HG02970 (cell line): ENCODE measurements at regions not wholly inside any gene's neighbourhood (a gene's known extent, or its start where the extent isn't known, plus 50 kb on each side); places are given as distances from the start of the nearest gene placed in this dataset.
"Not testable (repeated sequence)": the region's sequence is repeated elsewhere in the genome, so short reads cannot be mapped to it uniquely, and the experiment has no call there.

ENCODE experiments used
- ATAC-seq: cut with Tn5 transposase; IDR thresholded peaks from one replicate; pipeline ENCODE4 v1.9.1; 2021; ENCODE audit warnings: mild to moderate bottlenecking, moderate library complexity, moderate number of reproducible peaks; ENCODE audit not compliant: unreplicated experiment, low FRiP score

DNA sequence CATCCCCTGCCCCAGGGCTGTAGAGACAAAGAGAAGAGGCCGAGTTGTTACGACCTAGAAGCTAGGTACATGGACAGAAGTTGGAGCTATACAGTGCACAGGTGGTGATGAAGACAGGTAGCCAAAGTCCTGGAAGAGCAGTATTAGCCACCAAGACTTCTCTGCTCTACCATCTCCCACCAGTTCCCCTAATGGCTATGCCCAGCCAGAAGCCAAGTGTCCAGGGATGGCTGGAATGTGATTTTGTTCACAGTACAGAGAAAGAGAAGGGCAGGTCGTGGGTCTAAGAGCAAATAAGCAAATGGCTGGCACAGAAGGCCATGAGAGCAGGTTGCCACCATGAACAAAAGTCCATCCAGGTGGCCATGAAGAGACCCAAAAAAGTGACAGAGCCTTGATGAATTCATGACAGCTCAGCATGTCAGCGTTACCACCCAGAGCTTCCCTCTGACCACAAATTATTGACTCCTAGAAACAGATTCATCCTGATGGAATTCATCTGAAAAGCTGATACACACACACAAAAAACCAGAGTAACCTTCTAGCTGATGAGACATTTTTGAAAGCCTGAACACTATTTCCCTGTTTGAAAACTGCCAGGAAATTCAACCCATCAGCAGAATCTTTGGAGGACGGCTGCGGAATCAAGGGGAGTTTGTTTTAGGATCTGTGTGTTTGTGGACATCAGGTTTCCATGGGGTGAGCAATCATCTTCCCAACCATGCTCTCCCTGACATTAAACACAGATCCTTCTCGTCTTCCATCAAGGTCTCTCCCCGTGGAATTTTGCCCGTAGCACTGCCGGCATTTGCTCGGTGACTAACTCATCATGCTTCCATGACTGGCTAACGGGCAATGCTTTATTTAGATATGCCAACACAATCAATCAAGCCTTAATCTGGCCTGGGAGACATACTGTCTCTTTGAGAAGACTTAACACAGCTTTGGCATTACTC is 906.7 kb upstream of the AUTS2 start:
- no peak for ATAC-seq

DNA sequence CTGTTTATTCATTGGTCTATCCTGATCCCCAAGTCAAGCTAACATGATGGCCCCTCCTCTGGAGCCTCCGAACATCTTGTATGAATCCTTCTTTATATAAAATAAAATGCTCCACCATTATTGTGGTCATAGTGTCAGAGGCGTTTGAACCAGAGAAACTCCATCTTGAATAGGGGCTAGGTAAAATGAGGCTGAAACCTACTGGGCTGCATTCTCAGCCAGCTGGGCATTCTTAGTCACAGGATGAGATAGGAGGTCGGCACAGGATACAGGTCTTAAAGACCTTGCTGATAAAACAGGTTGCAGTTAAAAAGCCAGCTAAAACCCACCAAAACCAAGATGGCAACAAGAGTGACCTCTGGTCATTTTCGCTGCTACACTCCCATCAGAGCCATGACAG is 905.8 kb upstream of the AUTS2 start:
- ATAC-seq: no peak

DNA sequence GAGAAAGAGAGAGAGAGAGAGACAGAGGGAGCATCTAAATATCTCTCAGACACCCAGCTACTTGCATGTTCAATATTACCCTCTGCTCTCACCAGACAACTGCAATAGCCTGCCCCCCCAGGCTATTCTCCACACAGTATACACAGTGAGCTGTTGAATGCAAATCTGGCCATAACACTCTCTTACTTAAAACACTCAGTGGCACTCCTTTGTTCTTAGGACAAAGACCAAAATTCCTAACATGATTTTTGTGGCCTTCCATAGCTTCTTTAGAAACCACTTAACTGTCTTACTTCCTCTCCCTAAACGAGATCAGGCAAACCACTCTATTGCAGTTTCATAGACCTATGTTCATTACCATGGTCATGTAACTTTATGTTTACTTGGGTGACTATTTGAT is 903.6 kb upstream of the AUTS2 start:
- ATAC-seq: no peak

DNA sequence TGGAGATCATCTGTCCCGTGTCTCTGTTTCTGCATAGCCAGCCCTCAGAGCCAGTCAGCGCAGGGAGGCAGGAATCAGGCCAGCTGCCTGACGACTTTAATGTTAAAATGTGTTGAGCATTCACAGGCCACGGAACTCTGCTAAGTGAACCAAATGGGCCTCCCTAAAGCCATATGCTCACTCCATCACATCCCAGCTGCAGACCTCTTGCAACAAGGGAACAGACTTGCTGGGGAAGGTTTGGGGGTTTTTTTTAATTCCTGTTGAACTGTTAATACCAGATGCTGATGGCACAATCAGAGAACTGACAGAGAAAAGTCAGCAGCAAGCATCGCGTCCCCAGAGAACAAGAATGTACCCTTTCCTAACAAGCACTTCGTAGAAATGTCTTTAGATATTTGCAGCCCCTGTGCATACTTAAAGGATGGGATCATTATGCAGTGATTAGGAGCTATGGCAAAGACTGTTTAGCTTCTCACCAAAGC is 900.4 kb upstream of the AUTS2 start:
- no peak for ATAC-seq

DNA sequence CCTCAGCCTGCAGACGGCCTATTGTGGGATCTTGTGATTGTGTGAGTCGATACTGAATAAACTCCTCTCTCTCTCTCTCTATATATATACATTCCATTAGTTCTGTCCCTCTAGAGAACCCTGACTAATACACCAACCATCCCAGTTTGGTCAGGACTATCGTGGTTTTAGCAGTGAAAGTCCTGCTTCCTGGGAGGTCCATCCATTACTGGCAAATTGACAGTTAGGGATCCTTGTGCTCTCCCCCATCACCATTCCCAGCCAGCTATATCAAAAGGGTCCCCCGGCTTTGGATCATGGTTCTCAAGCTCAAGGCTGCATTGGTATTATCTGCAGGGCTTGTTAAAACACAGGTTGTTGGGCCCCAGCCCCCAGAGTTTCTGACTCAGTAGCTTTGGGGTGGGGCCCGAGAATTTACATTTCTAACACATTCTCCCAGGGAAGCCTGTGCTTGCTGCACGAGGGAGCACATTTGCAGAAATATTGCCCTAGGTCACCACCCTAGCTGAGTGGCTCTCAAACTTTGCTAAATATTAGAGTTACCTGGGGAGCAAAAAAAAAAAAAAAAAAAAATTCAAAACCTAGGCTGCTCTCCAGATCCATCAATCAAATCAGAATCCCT is 899.1 kb upstream of the AUTS2 start:
- ATAC-seq: no peak

DNA sequence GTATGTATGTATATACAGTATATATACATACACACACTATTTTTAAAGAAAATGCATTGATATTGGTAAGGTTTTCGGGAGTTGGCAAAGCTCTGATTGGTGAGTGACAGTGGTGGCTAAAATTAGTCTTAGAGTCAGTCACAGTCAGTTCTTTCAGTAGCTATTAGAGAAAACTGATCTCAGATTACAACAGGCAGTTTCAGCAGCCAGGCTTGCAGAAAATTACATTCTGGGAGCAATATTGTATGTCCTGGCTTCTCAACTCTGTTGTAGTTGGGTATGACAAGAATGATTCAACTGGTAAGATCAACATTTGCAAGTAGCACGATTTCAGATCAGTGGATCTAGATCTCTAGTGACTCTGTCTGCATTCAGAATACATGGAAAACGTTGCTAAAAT is 897.9 kb upstream of the AUTS2 start:
- ATAC-seq: no peak

DNA sequence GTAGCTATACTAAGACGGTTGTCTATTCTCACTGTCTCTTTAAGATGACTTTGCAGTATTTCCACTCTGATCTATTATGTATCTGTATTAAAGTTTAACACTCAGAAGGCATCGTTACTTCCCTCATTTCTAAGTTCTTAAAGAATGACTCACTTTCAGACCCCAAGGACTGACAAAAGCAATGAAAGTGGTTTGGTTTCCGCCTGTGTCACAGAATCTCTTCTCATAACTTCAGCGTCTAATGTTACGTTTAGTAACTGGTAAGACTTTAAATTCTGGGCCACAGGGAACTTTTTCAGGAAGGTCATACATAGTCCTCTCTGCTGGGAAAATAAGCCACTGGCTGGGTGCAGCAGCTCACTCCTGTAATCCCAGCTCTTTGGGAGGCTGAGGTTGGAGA is 892.0 kb upstream of the AUTS2 start:
- no peak for ATAC-seq

DNA sequence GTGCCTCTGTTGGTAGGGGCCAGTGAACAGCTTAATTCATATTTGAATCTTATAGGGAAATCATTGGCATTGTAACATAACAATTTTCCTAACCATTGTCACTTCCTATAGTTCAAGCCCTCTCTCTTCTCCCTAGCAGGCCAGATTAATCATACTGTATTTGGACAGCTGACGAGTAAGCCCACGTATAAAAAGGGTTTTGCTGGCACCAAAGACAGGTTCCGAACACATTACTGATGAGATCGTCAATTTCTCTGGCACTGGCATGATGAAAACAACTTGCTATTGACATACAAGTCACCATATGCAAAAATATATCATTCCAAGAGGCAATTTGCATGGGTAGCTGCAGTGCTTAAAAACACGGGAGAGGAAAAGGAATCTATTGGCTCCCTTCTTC is 891.1 kb upstream of the AUTS2 start:
- no peak for ATAC-seq

DNA sequence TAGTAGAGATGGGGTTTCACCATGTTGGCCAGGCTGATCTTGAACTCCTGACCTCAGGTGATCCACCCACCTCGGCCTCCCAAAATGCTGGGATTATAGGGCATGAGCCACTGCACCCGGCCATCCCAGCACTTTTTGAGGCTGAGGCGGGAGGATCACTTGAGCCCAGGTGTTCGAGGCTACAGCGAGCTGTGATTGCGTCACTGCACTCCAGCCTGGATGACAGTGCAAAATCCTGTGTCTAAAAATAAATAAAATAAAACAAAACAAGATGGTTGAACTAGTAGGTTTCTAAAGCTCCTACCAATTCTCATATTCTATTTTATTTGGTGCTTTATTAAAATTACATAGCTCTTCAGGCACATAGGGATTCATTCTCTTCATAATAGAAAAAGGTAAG is 890.3 kb upstream of the AUTS2 start:
- no peak for ATAC-seq

DNA sequence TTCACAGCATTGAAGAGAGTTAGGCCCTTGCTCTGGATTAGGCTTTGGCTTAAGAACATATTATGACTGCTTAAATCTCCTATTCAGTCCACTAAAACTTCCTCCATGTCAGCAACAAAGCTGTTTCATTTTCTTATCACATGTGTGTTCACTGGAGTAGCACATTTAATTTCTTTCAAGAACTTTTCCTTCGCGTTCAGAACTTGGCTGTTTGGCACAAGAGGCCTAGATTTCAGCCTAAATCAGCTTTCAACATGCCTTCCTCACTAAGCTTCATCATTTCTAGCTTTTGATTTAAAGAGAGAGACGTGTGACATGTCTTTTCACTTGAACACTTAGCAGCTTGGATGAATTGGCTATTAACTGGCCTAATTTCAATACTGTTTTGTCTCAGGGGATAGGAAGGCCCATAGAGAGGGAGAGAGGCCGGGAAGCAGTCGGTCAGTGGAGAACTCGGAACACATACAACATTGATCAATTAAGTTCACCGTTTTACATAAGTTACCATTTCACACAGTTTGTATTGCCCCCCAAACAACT is 885.2 kb upstream of the AUTS2 start:
- ATAC-seq: no peak

DNA sequence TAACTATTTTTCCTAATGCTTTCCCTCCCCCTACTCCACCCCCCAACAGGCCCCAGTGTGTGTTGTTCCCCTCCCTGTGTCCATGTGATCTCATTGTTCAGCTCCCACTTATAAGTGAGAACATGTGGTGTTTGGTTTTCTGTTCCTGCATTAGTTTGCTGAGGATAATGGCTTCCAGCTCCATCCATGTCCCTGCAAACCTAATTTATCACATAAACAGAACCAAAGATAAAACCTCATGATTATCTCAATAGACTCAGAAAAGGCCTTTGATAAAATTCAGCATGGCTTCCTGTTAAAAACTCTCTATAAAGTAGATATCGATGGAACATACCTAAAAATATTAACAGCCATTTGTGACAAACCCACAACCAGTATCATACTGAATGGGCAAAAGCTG is 884.1 kb upstream of the AUTS2 start:
- not testable (repeated sequence) for ATAC-seq

DNA sequence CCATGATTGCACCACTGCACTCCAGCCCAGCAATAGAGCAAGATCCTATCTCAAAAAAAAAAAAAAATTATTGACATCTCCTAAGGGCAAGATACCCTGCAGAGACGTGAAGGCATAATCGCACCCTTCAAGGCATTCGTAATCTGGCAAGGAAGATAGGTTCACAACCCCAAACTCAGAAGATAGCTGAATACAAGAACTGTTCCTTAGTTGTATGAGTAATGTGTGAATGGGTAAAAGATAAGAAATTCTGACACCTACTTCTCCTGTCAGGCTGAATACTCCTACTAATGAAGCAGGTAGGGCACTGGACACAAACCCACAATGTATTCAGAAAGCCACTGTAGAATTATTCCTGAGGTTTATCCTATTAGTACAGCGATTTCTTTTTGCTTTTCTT is 882.4 kb upstream of the AUTS2 start:
- ATAC-seq: no peak

DNA sequence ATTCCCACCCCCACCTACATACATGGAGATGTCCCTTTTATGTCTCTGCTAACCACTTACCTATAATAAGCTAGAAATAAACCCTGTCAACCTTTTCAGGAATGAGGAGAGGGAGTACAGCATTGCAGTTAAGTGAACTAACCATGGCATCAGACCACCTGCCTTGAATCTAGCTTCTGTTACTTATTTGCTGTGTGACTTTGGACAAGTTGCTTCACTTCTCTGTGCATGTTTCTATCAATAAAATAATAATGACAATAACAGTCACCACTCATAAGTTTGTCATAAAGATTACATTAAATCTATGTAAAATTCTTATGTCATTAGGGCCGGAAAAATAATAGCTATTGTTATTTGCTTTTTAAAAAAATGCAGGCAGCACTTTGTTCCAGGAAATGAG is 881.1 kb upstream of the AUTS2 start:
- no peak for ATAC-seq

DNA sequence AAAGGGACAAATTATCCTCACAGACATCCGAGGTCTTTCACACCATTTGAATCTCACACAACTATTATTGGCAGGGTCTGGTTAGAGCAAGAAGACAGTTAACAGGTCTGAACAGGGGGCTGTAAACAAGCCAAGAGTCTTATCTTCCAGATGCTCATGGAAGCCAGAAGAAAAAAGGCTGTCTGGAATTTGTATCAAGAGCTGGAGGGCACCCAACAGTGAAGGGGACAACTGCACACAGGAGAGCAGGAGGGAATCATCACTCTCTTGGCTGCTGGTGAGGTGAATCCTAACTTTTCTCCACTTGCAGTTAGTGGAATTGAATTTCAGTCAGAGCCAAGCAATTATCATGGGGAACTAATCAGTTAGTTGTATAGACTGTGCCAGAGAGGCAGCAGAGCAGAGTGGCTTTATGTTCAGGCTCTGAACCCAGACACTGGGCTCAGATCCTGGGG is 880.2 kb upstream of the AUTS2 start:
- no peak for ATAC-seq

DNA sequence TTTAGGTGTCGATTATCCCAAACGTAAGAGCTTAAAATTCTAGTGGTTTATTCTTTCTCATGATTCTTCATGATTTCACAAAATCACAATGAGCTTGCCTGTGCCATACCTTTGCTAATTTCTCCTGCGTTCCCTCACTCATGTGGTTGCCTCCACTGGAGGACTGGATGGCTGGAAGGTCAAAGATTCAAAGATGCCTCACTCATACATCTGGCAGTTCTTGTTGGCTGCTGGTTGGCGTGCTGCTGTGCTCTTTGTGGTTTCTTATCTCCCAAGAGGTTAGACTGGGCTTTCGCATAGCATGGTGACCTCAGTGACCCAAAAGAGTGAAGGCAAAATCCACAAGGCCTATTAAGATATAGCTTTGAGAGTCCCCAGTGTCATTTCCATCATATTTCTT is 877.6 kb upstream of the AUTS2 start:
- ATAC-seq: no peak

DNA sequence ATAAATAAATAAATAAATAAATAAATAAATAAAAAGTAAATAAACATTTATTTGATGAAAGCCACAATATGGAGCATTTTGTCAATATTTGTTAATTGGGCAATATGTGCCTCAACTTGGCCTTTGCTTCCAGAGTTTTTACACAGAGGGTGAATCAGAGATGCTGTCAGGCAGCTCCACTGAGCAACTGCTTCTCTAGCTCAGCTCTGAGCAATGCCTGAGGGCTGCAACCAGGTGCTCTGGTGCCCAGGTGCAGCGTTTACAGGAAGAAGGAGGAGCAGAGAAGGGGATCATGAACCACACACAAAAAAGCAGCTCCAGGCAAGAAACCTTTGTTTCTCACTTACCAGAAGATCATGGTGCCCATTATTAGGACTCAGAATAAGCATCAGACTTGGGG is 876.2 kb upstream of the AUTS2 start:
- ATAC-seq: no peak

DNA sequence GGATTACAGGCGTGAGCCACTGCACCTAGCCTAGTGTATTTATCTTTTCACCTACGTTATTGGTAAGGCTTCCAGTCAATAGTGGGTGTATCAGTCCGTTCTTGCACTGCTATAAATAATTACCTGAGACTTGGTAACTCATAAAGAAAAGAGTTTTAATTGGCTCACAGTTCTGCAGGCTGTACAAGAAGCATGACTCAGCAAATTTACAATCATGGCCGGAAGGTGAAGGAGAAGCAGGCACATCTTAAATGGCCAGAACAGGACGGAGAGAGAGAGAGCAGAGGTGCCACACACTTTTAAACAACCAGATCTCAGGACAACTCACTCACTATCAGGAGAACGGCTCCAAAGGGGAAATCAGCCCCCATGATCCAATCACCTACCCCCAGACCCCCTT is 873.3 kb upstream of the AUTS2 start:
- no peak for ATAC-seq

DNA sequence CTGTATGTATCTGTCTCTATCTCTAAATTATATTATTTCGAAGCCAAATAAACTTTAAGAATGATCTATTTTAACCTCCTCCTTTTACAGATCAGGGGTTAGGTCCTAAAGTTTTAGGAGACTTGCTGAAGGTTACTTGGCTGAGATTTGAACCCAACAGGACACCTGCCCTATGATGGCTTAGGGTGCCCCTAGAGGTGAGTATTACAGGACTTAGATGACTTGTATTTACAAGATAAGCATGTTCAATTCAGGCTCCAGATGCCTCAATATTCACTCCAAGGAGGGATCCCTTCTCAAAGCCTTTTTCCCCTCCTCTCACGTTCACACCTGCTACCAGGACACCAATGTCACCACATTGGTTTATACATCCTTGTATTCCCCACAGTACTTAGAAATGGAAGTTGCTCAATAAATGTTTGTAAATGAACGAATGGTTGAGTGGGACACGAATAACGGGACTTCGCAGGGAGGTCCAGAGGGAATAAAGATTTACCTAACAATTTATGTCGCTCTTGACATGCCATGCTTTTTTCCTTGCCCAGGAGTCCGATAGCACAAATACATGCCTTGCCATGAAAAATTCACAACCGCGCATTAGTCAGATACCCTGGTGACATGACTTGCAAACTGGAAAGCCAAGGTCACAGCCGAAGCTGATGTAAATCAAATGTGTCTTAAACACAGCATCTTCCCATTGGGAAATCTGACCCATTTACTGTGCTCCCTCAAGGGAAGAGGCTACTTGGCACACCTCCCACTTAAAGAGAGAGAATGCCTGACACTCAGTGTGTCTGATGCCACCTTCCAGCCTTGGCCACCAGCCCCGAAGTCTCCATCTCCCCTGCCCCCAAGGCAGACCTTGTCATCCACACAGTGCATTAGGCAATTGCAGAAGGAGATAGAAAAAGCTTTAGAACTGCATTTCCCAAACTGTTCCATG is 872.2 kb upstream of the AUTS2 start:
- ATAC-seq: no peak

DNA sequence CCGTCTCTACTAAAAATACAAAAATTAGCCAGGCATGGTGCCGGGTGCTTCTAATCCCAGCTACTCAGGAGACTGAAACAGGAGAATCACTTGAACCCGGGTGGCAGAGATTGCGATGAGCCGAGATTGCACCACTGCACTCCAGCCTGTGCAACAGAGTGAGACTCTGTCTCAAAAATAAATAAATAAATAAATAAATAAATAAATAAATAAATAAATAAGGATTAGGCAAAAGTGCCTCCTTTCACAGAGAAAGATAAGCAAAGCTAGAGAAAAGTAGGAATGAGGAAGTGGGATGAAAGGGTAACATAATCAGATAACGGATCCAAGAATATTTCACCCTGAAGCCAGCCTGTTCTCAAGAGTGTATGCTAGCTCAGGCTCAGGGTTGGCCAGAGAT is 869.6 kb upstream of the AUTS2 start:
- not testable (repeated sequence) for ATAC-seq

DNA sequence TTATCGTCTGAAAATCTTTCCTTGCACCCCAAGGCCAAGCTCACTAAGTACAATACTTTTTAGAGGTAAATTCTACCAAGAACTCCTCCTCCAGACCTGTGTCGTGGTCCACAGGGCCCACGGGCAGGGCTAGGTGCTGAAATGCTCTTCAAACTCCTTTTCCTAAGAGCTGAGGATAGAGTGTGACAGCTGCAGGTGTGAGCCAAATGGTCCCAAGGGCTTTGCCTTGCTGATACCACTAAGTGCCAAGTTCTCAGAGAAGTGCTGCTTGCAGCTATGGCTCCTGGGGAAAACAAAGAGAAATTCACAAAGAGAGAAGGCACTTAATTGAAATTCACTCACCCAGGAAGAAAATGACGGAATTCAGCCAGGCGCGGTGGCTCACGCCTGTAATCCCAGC is 868.9 kb upstream of the AUTS2 start:
- no peak for ATAC-seq
